ENCODE measurements at regions not wholly inside any gene's neighbourhood (a gene's known extent, or its start where the extent isn't known, plus 50 kb on each side); places are given as distances from the start of the nearest gene placed in this dataset.

- no peaks in the 10 kb centered on the region for H3K9me3 ChIP-seq (ENCODE audit: severe bottlenecking)
- no peaks in the 10 kb centered on the region for H3K4me1 ChIP-seq (ENCODE audit: insufficient read depth, poor library complexity, severe bottlenecking)
- no peak for TF ChIP-seq CTCF (IDR thresholded peaks at IDR 0.05; ENCODE audit: poor library complexity, severe bottlenecking)
- no peak for DNase-seq (ENCODE audit: low spot score)
- no peaks in the 10 kb centered on the region for H3K36me3 ChIP-seq (ENCODE audit: low read depth)
- no peak overlapping the region for H3K27ac ChIP-seq (ENCODE audit: poor library complexity, severe bottlenecking)
- H3K27me3 ChIP-seq (ENCODE audit: insufficient read depth, poor library complexity, severe bottlenecking) = no peaks in the 10 kb centered on the region
- H3K4me3 ChIP-seq (ENCODE audit: severe bottlenecking) = no peak overlapping the region
- no peak for ATAC-seq (ENCODE audit: low read depth)
Observed at GRCh38 chr2:12310399-12310798, 406.3 kb upstream of the TRIB2 start.

- Histone ChIP-seq H3K4me3 (ENCODE audit: severe bottlenecking) (no peak overlapping the region), H3K4me1 (ENCODE audit: insufficient read depth, poor library complexity, severe bottlenecking) (peaks cover 15% of the 10 kb centered on the region), H3K27ac (ENCODE audit: poor library complexity, severe bottlenecking) (no peak overlapping the region), H3K27me3 (ENCODE audit: insufficient read depth, poor library complexity, severe bottlenecking) (no peaks in the 10 kb centered on the region), H3K9me3 (ENCODE audit: severe bottlenecking) (no peaks in the 10 kb centered on the region), H3K36me3 (ENCODE audit: low read depth) (no peaks in the 10 kb centered on the region)
- DNase-seq (ENCODE audit: low spot score) (no peak), ATAC-seq (ENCODE audit: low read depth) (no peak)
- no peak for TF ChIP-seq CTCF (IDR thresholded peaks at IDR 0.05; ENCODE audit: poor library complexity, severe bottlenecking)
Observed at GRCh38 chr2:12313445-12314126, 403.1 kb upstream of the TRIB2 start.

GRCh38 chr2:12314127-12314760, 402.5 kb upstream of the TRIB2 start:
- ATAC-seq (ENCODE audit: low read depth) (no peak), DNase-seq (ENCODE audit: low spot score) (no peak)
- TF ChIP-seq CTCF (IDR thresholded peaks at IDR 0.05; ENCODE audit: poor library complexity, severe bottlenecking) = no peak
- Histone ChIP-seq H3K4me1 (ENCODE audit: insufficient read depth, poor library complexity, severe bottlenecking) (peaks cover 22% of the 10 kb centered on the region), H3K9me3 (ENCODE audit: severe bottlenecking) (no peaks in the 10 kb centered on the region), H3K36me3 (ENCODE audit: low read depth) (no peaks in the 10 kb centered on the region), H3K27ac (ENCODE audit: poor library complexity, severe bottlenecking) (no peak overlapping the region), H3K4me3 (ENCODE audit: severe bottlenecking) (no peak overlapping the region), H3K27me3 (ENCODE audit: insufficient read depth, poor library complexity, severe bottlenecking) (no peaks in the 10 kb centered on the region)

GRCh38 chr2:12315224-12315623, 401.5 kb upstream of the TRIB2 start:
- TF ChIP-seq CTCF (IDR thresholded peaks at IDR 0.05; ENCODE audit: poor library complexity, severe bottlenecking) = no peak
- Histone ChIP-seq H3K9me3 (ENCODE audit: severe bottlenecking) (no peaks in the 10 kb centered on the region), H3K27me3 (ENCODE audit: insufficient read depth, poor library complexity, severe bottlenecking) (no peaks in the 10 kb centered on the region), H3K27ac (ENCODE audit: poor library complexity, severe bottlenecking) (no peak overlapping the region), H3K4me3 (ENCODE audit: severe bottlenecking) (no peak overlapping the region), H3K4me1 (ENCODE audit: insufficient read depth, poor library complexity, severe bottlenecking) (peaks cover 26% of the 10 kb centered on the region), H3K36me3 (ENCODE audit: low read depth) (no peaks in the 10 kb centered on the region)
- ATAC-seq (ENCODE audit: low read depth) = no peak
- DNase-seq (ENCODE audit: low spot score) = no peak

- ATAC-seq (ENCODE audit: low read depth) (no peak), DNase-seq (ENCODE audit: low spot score) (no peak)
- TF ChIP-seq CTCF (IDR thresholded peaks at IDR 0.05; ENCODE audit: poor library complexity, severe bottlenecking) = no peak
- Histone ChIP-seq H3K4me3 (ENCODE audit: severe bottlenecking) (no peak overlapping the region), H3K27ac (ENCODE audit: poor library complexity, severe bottlenecking) (peak overlapping the region; percentile 98), H3K36me3 (ENCODE audit: low read depth) (no peaks in the 10 kb centered on the region), H3K27me3 (ENCODE audit: insufficient read depth, poor library complexity, severe bottlenecking) (no peaks in the 10 kb centered on the region), H3K9me3 (ENCODE audit: severe bottlenecking) (no peaks in the 10 kb centered on the region), H3K4me1 (ENCODE audit: insufficient read depth, poor library complexity, severe bottlenecking) (peaks cover 33% of the 10 kb centered on the region)
Observed at GRCh38 chr2:12316476-12316875, 400.3 kb upstream of the TRIB2 start.
